A549 (cell line): ENCODE measurements at regions not wholly inside any gene's neighbourhood (a gene's known extent, or its start where the extent isn't known, plus 50 kb on each side); places are given as distances from the start of the nearest gene placed in this dataset.

Source experiments
- ATAC-seq, 2 experiments: fragments of 200-7000 bp in 1 of 2; fragments of >200 bp in 1 of 2; cut with Nextera tagmentation in 1 of 2; cut with Tn5 transposase in 1 of 2; 3 replicates each; pipeline versions ENCODE4 v1.8.0 to v1.9.1; 2018 to 2020; ENCODE audit warnings: mild to moderate bottlenecking in 1 of 2, moderate library complexity in 1 of 2
- CTCF ChIA-PET: fragments of 300-600 bp; sonication (Branson Sonifier 250); formaldehyde crosslinking; extraction: SDS; loops from one replicate; lab custom pipeline; 2021; ENCODE audit warnings: antibody characterized with exemption, inconsistent platforms; lab: Yijun Ruan, JAX
- POLR2A ChIA-PET: fragments of 350-600 bp; formaldehyde crosslinking; extraction: SDS; loops from one replicate; lab custom pipeline; 2021; ENCODE audit warnings: antibody characterized with exemption, inconsistent platforms; lab: Yijun Ruan, JAX
- DNase-seq, 2 experiments: peaks; one replicate each; pipeline versions ENCODE4 v3.0.0 to v3.0.0-alpha.2; 2011 to 2016; ENCODE audit warnings: low read depth in 1 of 2, low spot score in 1 of 2
- FAIRE-seq: peaks from 2 replicates; lab custom pipeline; 2011; peaks lifted over from hg19 to GRCh38; lab: Jason Lieb, UNC
- H3K27ac ChIP-seq, 2 experiments: fragments of >200 bp; sonication (Bioruptor Twin); formaldehyde crosslinking; 3 replicates each; pipeline ENCODE4 v1.5.1; 2016 to 2017
- H3K4me1 ChIP-seq: fragments of >200 bp; sonication (Bioruptor Twin); formaldehyde crosslinking; 3 replicates; pipeline ENCODE4 v1.6.1; 2016
- H3K4me2 ChIP-seq: fragments of >200 bp; sonication (Bioruptor Twin); formaldehyde crosslinking; 3 replicates; pipeline ENCODE4 v1.6.1; 2016
- H3K4me3 ChIP-seq: fragments of >200 bp; sonication (Bioruptor Twin); formaldehyde crosslinking; 3 replicates; pipeline ENCODE4 v1.5.1; 2016
- H3K9me3 ChIP-seq: fragments of >200 bp; sonication (Bioruptor Twin); formaldehyde crosslinking; 3 replicates; pipeline ENCODE4 v1.6.1; 2016
- CHD2 ChIP-seq: fragments of 150-350 bp; IDR thresholded peaks from 2 replicates; pipeline ENCODE4 v1.6.1; 2014; ENCODE audit warnings: low read length; ENCODE audit not compliant: partially characterized antibody
- EHMT2 ChIP-seq: fragments of 200-600 bp; sonication (generic); IDR thresholded peaks from 2 replicates; pipeline ENCODE4 v1.6.1; 2016; ENCODE audit warnings: antibody characterized with exemption, low read depth, mild to moderate bottlenecking, moderate library complexity
- HDAC2 ChIP-seq: fragments of 200-600 bp; sonication (generic); IDR thresholded peaks from 2 replicates; pipeline ENCODE4 v1.6.1; 2016
- HEYL ChIP-seq: fragments of 250-450 bp; sonication (Bioruptor Pico); IDR thresholded peaks from 2 replicates; pipeline ENCODE4 v1.8.0; 2021; ENCODE audit warnings: mild to moderate bottlenecking, moderate library complexity
- HOXA7 ChIP-seq: fragments of 250-450 bp; sonication (Bioruptor Pico); IDR thresholded peaks from 2 replicates; pipeline ENCODE4 v1.5.0; 2020; ENCODE audit warnings: mild to moderate bottlenecking, moderate library complexity
- HOXB5 ChIP-seq: fragments of 250-450 bp; sonication (Bioruptor Pico); IDR thresholded peaks from 2 replicates; pipeline ENCODE4 v1.5.0; 2020; ENCODE audit warnings: mild to moderate bottlenecking, moderate library complexity
- JUN ChIP-seq, 2 experiments: fragments of >200 bp; sonication (Bioruptor Twin); formaldehyde crosslinking; IDR thresholded peaks; 2 replicates in 1 of 2; 3 replicates in 1 of 2; pipeline ENCODE4 v1.6.1; 2016 to 2017
- MAZ ChIP-seq: fragments of 150-350 bp; IDR thresholded peaks from 2 replicates; pipeline ENCODE4 v1.6.1; 2014; ENCODE audit warnings: antibody characterized with exemption, low read depth, low read length, borderline replicate concordance
- NPAS2 ChIP-seq: fragments of 250-450 bp; sonication (Bioruptor Pico); IDR thresholded peaks from 2 replicates; pipeline ENCODE4 v1.8.0; 2022; ENCODE audit warnings: mild to moderate bottlenecking, moderate library complexity, borderline replicate concordance
- NR3C1 ChIP-seq: fragments of >200 bp; sonication (Bioruptor Twin); formaldehyde crosslinking; IDR thresholded peaks from 3 replicates; pipeline ENCODE4 v1.6.1; 2017
- POLR2AphosphoS2 ChIP-seq: conservative IDR thresholded peaks from 2 replicates; pipeline ENCODE4 v1.6.1; 2012; ENCODE audit warnings: low read length, improper control_type of control experiment, inconsistent platforms
- RCOR1 ChIP-seq: fragments of 150-350 bp; IDR thresholded peaks from 2 replicates; pipeline ENCODE4 v1.6.1; 2014; ENCODE audit warnings: antibody characterized with exemption, low read length, low read depth
- RFX5 ChIP-seq: fragments of 450-650 bp; IDR thresholded peaks from 2 replicates; pipeline ENCODE4 v1.7.1; 2014; ENCODE audit warnings: antibody characterized with exemption, mild to moderate bottlenecking, moderate library complexity
- RNF2 ChIP-seq: fragments of 200-600 bp; sonication (generic); IDR thresholded peaks from 2 replicates; pipeline ENCODE4 v1.6.1; 2016; ENCODE audit warnings: low read depth, mild to moderate bottlenecking, antibody characterized with exemption, moderate library complexity, borderline replicate concordance
- TFCP2L1 ChIP-seq: fragments of 250-450 bp; sonication (Bioruptor Pico); IDR thresholded peaks from 2 replicates; pipeline ENCODE4 v1.5.0; 2021; ENCODE audit warnings: mild to moderate bottlenecking
- ZSCAN20 ChIP-seq: fragments of 250-450 bp; sonication (Bioruptor Pico); IDR thresholded peaks from 2 replicates; pipeline ENCODE4 v1.8.0; 2022; ENCODE audit warnings: mild to moderate bottlenecking, moderate library complexity
- WGBS: methylation state at CpG from one replicate; pipeline ENCODE4 v1.1.6; 2017; ENCODE audit errors: missing lambda C conversion rate; 5-methylcytosine and 5-hydroxymethylcytosine counted together
- TF ChIP-seq, protein P1 (sequence below): IDR thresholded peaks from 2 replicates; pipeline ENCODE4 v1.6.1; 2012
- TF ChIP-seq, protein P2 (sequence below): fragments of 250-450 bp; sonication (Bioruptor Pico); IDR thresholded peaks from 2 replicates; pipeline ENCODE4 v1.5.0; 2021; ENCODE audit warnings: mild to moderate bottlenecking, moderate library complexity, borderline replicate concordance
- TF ChIP-seq, protein P3 (sequence below): fragments of 450-650 bp; IDR thresholded peaks from 2 replicates; pipeline ENCODE4 v1.6.1; 2014; ENCODE audit warnings: antibody characterized with exemption
- TF ChIP-seq, protein P4 (sequence below): fragments of >200 bp; sonication (Bioruptor Twin); formaldehyde crosslinking; IDR thresholded peaks from 2 replicates; pipeline ENCODE4 v1.6.1; 2016

DNA sequence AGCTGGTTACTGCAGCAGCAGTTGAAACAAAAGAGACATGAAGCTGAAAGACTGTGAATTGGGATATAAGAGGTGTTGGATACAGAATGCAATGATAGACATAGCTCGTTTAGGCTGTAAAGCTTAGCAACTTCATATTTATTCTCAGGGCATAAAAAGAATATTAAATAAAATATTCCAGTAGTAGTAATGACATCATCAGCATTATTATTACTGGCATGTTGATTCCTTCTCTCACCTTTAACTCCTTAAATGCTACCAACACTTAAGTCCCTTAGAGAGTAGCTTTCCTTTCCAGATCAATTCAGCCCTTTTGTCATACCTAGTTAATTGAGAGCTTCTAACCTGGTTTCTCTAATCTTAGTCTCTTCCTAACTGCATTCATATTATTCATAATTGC is 81.4 kb upstream of the STXBP5 start:
- FAIRE-seq (no peak), ATAC-seq (no peak), DNase-seq (no peak)
- Histone ChIP-seq H3K9me3 (no peaks in the 10 kb centered on the region), H3K27ac (no peak overlapping the region), H3K4me3 (no peak overlapping the region), H3K4me2 (no peak overlapping the region), H3K4me1 (no peaks in the 10 kb centered on the region)
- CTCF ChIA-PET: no interaction called here
- 63% methylated on average over 1 of the region's 1 CpG for WGBS
- TF ChIP-seq HOXA7 (CRISPR knock-in tag): no peak
- POLR2A ChIA-PET: no interaction called here

DNA sequence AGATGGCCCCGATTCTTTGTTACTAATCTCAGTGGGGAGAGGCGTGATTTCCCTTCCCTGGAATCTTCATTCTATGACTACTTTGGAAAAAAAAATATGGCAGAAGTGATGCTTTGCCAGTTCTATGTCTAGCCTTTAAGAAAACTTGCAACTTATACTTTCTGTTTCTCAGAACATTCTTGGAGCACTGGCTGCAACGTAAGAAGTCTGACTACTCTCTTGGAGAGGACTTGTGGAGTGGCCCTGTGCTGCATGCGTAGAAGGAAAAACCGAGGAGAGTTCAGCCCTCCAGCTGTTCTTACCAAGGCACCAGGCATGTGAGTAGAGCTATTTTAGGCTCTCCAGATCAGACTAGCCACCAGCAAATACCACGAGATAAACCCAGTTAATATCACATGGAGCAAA is 77.6 kb upstream of the STXBP5 start:
- Histone ChIP-seq H3K9me3 (no peaks in the 10 kb centered on the region), H3K4me3 (no peak overlapping the region), H3K27ac (no peak overlapping the region), H3K4me2 (no peak overlapping the region), H3K4me1 (peaks cover 3% of the 10 kb centered on the region; the same call in 2 of the 3 replicates)
- no peak for DNase-seq
- ChIA-PET CTCF (no interaction called here), POLR2A (no interaction called here)
- WGBS: 68% methylated on average over 6 of the region's 6 CpGs
- ATAC-seq: no peak
- no peak for FAIRE-seq
- TF ChIP-seq RFX5 (no peak), CHD2 (no peak), RNF2 (no peak), HEYL (no peak), NPAS2 (no peak), MAZ (no peak), TFCP2L1 (CRISPR knock-in tag) (no peak), NR3C1 (no peak), ZSCAN20 (no peak), HDAC2 (no peak), RCOR1 (no peak), POLR2AphosphoS2 (no peak), JUN (IDR thresholded peaks at IDR 0.05) (no peak), HOXB5 (CRISPR knock-in tag) (no peak)
- TF ChIP-seq, protein P1, sequence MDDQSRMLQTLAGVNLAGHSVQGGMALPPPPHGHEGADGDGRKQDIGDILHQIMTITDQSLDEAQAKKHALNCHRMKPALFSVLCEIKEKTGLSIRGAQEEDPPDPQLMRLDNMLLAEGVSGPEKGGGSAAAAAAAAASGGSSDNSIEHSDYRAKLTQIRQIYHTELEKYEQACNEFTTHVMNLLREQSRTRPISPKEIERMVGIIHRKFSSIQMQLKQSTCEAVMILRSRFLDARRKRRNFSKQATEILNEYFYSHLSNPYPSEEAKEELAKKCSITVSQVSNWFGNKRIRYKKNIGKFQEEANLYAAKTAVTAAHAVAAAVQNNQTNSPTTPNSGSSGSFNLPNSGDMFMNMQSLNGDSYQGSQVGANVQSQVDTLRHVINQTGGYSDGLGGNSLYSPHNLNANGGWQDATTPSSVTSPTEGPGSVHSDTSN: no peak
- TF ChIP-seq, protein P2, sequence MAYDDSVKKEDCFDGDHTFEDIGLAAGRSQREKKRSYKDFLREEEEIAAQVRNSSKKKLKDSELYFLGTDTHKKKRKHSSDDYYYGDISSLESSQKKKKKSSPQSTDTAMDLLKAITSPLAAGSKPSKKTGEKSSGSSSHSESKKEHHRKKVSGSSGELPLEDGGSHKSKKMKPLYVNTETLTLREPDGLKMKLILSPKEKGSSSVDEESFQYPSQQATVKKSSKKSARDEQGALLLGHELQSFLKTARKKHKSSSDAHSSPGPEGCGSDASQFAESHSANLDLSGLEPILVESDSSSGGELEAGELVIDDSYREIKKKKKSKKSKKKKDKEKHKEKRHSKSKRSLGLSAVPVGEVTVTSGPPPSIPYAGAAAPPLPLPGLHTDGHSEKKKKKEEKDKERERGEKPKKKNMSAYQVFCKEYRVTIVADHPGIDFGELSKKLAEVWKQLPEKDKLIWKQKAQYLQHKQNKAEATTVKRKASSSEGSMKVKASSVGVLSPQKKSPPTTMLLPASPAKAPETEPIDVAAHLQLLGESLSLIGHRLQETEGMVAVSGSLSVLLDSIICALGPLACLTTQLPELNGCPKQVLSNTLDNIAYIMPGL (CRISPR knock-in tag): no peak
- TF ChIP-seq, protein P3, sequence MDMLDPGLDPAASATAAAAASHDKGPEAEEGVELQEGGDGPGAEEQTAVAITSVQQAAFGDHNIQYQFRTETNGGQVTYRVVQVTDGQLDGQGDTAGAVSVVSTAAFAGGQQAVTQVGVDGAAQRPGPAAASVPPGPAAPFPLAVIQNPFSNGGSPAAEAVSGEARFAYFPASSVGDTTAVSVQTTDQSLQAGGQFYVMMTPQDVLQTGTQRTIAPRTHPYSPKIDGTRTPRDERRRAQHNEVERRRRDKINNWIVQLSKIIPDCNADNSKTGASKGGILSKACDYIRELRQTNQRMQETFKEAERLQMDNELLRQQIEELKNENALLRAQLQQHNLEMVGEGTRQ: no peak
- TF ChIP-seq, protein P4, sequence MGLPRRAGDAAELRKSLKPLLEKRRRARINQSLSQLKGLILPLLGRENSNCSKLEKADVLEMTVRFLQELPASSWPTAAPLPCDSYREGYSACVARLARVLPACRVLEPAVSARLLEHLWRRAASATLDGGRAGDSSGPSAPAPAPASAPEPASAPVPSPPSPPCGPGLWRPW: no peak

DNA sequence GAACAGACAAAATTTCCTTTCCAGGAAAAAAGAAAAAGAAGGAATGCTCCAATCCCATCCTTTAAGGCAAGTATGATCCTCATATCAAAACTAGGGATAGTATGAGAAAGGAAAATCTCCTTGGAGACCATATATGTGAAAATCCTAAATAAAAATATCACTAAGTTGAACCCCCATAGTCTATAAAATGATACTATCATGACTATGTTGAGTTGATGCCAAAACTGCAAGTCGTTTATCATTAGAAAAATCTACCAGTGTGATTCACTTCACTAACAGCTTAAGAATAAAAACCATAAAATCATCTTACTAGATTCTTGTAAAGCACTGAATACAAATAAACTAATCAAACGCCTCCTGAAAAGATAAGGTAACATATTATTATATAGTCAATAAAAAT is 76.6 kb upstream of the STXBP5 start:
- no peak for FAIRE-seq
- Histone ChIP-seq H3K27ac (no peak overlapping the region), H3K9me3 (no peaks in the 10 kb centered on the region), H3K4me3 (no peak overlapping the region), H3K4me1 (peaks cover 12% of the 10 kb centered on the region; the same call in 2 of the 3 replicates), H3K4me2 (no peak overlapping the region)
- no peak for ATAC-seq
- TF ChIP-seq HOXB5 (CRISPR knock-in tag) (no peak), EHMT2 (no peak)
- CTCF ChIA-PET: no interaction called here
- WGBS: 21% methylated on average over 2 of the region's 2 CpGs
- no peak for DNase-seq
- POLR2A ChIA-PET: interaction anchor here (0.6 kb wide), 1 partner anchor 137 kb away, joined by 6 read pairs; no protein-coding TSS in a partner anchor
